CD14-positive monocyte (primary cell): ENCODE measurements at regions not wholly inside any gene's neighbourhood (a gene's known extent, or its start where the extent isn't known, plus 50 kb on each side); places are given as distances from the start of the nearest gene placed in this dataset.

Experiments used
- DNase-seq, 3 donors: peaks; one replicate each; pipeline ENCODE4 v3.0.0-alpha.2; 2011 to 2022
- H2AFZ ChIP-seq: 2 replicates; pipeline ENCODE4 v1.6.0; 2012; ENCODE audit warnings: mild to moderate bottlenecking, low read depth, low read length, inconsistent platforms; ENCODE audit not compliant: insufficient read depth, poor library complexity, severe bottlenecking
- H3K27ac ChIP-seq, 2 donors: 1 replicate in 1 of 2; 2 replicates in 1 of 2; pipeline ENCODE4 v1.5.1; 2012 to 2013; ENCODE audit warnings: low read length in 2 of 2, control low read depth in 1 of 2, inconsistent platforms in 1 of 2, low read depth in 1 of 2, mild to moderate bottlenecking in 1 of 2
- H3K27me3 ChIP-seq, 2 donors: one replicate each; pipeline versions ENCODE4 v1.6.0 to v1.6.1; 2011 to 2013; ENCODE audit warnings: low read length in 2 of 2; ENCODE audit not compliant: control insufficient read depth in 2 of 2, insufficient read depth in 2 of 2
- H3K36me3 ChIP-seq, 2 donors: replicated peaks in 1 of 2; 1 replicate in 1 of 2; 2 replicates in 1 of 2; pipeline versions ENCODE4 v1.5.1 to v1.6.1; 2012 to 2013; ENCODE audit warnings: low read length in 2 of 2, control low read depth in 1 of 2, inconsistent platforms in 1 of 2, mild to moderate bottlenecking in 1 of 2; ENCODE audit not compliant: insufficient read depth in 2 of 2, control insufficient read depth in 1 of 2
- H3K4me1 ChIP-seq, 2 donors: 1 replicate in 1 of 2; 2 replicates in 1 of 2; pipeline versions ENCODE4 v1.5.1 to v1.6.1; 2012 to 2013; ENCODE audit warnings: low read length in 2 of 2, control low read depth in 1 of 2, inconsistent platforms in 1 of 2, mild to moderate bottlenecking in 1 of 2, moderate library complexity in 1 of 2; ENCODE audit not compliant: insufficient read depth in 2 of 2, control insufficient read depth in 1 of 2
- H3K4me2 ChIP-seq: replicated peaks from 2 replicates; pipeline ENCODE3; 2012; ENCODE audit warnings: low read length, moderate library complexity, mild to moderate bottlenecking; ENCODE audit not compliant: poor library complexity, severe bottlenecking; ENCODE audit errors: extremely low read depth
- H3K4me3 ChIP-seq, 3 experiments: fragments of 200-600 bp in 1 of 3; sonication (generic) in 1 of 3; replicated peaks in 1 of 3; 1 replicate in 2 of 3; 2 replicates in 1 of 3; pipeline ENCODE4 v1.5.1; 2011 to 2013; ENCODE audit warnings: low read length in 3 of 3, mild to moderate bottlenecking in 3 of 3, control low read depth in 2 of 3, low read depth in 2 of 3, inconsistent platforms in 1 of 3, moderate library complexity in 1 of 3
- H3K79me2 ChIP-seq: 2 replicates; pipeline ENCODE4 v1.6.0; 2012; ENCODE audit warnings: mild to moderate bottlenecking, control low read depth, inconsistent platforms, low read length, moderate library complexity; ENCODE audit not compliant: insufficient read depth
- H3K9ac ChIP-seq: 2 replicates; pipeline ENCODE4 v1.6.0; 2017; ENCODE audit warnings: low read length, mild to moderate bottlenecking; ENCODE audit not compliant: insufficient read depth, poor library complexity, severe bottlenecking
- H3K9me3 ChIP-seq, 2 donors: replicated peaks in 1 of 2; 1 replicate in 1 of 2; 2 replicates in 1 of 2; pipeline versions ENCODE4 v1.5.1 to v1.6.1; 2012 to 2013; ENCODE audit warnings: low read length in 2 of 2, control low read depth in 1 of 2; ENCODE audit not compliant: control insufficient read depth in 1 of 2, insufficient read depth in 1 of 2
- H4K20me1 ChIP-seq: 2 replicates; pipeline ENCODE4 v1.6.0; 2012; ENCODE audit warnings: mild to moderate bottlenecking, low read length, control low read depth, moderate library complexity; ENCODE audit not compliant: insufficient read depth
- H3K27ac Mint-ChIP-seq, 7 donors: one replicate each; pipeline ENCODE4 v1.8.0; 2020; ENCODE audit warnings: mild to moderate bottlenecking in 7 of 7, mixed read lengths in 7 of 7, moderate library complexity in 6 of 7, inconsistent platforms in 2 of 7
- H3K27me3 Mint-ChIP-seq, 3 donors: one replicate each; pipeline ENCODE4 v1.8.0; 2021 to 2022; ENCODE audit warnings: low read depth in 3 of 3, mild to moderate bottlenecking in 3 of 3, mixed read lengths in 3 of 3, moderate library complexity in 3 of 3, inconsistent platforms in 1 of 3
- H3K36me3 Mint-ChIP-seq, 2 donors: one replicate each; pipeline ENCODE4 v1.8.0; 2020; ENCODE audit warnings: mixed read lengths in 2 of 2, inconsistent platforms in 1 of 2, mild to moderate bottlenecking in 1 of 2
- H3K4me1 Mint-ChIP-seq: one replicate; pipeline ENCODE4 v1.8.0; 2020; ENCODE audit warnings: mild to moderate bottlenecking, mixed read lengths
- H3K4me3 Mint-ChIP-seq, 2 donors: one replicate each; pipeline ENCODE4 v1.8.0; 2020; ENCODE audit warnings: mild to moderate bottlenecking in 2 of 2, mixed read lengths in 2 of 2, moderate library complexity in 1 of 2
- H3K9me3 Mint-ChIP-seq, 7 donors: one replicate each; pipeline ENCODE4 v1.8.0; 2020 to 2022; ENCODE audit warnings: mixed read lengths in 7 of 7, mild to moderate bottlenecking in 6 of 7, moderate library complexity in 6 of 7, inconsistent platforms in 2 of 7
- WGBS: methylation state at CpG from one replicate; pipeline ENCODE4 v1.1.5; 2013; ENCODE audit warnings: missing lambda C conversion rate; ENCODE audit not compliant: insufficient coverage; 5-methylcytosine and 5-hydroxymethylcytosine counted together
- intact Hi-C, 2 donors: fragments of 100-400 bp; cut with micrococcal nuclease; formaldehyde crosslinking; loops; one replicate each; pipeline versions ENCODE4 v1.15.0 to v1.15.1; 2023
- TF ChIP-seq, protein P1 (sequence below): fragments of 200-600 bp; IDR thresholded peaks from one replicate; pipeline ENCODE4 v1.8.0; 2022; ENCODE audit warnings: antibody characterized with exemption, mild to moderate bottlenecking

DNA sequence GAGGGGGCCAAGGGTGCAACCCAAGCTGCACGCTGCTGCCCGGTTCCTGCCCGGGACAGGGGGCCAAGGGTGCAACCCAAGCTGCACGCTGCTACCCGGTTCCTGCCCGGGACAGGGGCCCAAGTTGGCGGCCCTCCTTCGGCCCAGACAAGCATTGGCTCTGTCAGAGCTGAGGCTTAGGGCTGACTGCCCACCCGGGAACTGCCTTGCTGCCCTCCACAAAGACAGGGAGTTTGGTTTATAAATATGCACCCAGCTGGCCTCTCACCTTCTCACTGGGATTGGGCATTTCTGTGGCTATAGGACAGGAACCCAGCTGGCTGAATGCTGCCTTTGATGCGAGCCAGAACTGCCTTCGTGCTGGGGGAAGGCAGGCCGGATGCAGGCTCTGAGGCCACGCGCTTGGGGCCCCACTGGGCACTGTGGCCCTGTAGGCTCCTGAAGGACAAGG lies 105.7 kb downstream of the IRX5 start:
- WGBS, result 85% methylated on average over 14 of the region's 14 CpGs
- Histone ChIP-seq H2AFZ (no peak overlapping the region), H4K20me1 (no peaks in the 10 kb centered on the region), H3K27ac (no peak overlapping the region), H3K9me3 (no peaks in the 10 kb centered on the region), H3K79me2 (no peaks in the 10 kb centered on the region), H3K4me3 (no peak overlapping the region), H3K9ac (no peak overlapping the region), H3K4me1 (no peaks in the 10 kb centered on the region), H3K36me3 (no peaks in the 10 kb centered on the region), H3K4me2 (no peak overlapping the region), H3K27me3 (no peaks in the 10 kb centered on the region)
- intact Hi-C loops, result no loop called here
- H3K9me3 Mint-ChIP-seq, result peaks cover 0 to 2% (median 0%) of the 10 kb centered on the region in 7 donors
- H3K27me3 Mint-ChIP-seq, result peaks cover 0 to 9% (median 2%) of the 10 kb centered on the region in 3 donors
- H3K4me3 Mint-ChIP-seq, result no peak overlapping the region
- no peaks in the 10 kb centered on the region for H3K36me3 Mint-ChIP-seq
- no peak for DNase-seq
- H3K27ac Mint-ChIP-seq, result no peak overlapping the region
- TF ChIP-seq, protein P1, sequence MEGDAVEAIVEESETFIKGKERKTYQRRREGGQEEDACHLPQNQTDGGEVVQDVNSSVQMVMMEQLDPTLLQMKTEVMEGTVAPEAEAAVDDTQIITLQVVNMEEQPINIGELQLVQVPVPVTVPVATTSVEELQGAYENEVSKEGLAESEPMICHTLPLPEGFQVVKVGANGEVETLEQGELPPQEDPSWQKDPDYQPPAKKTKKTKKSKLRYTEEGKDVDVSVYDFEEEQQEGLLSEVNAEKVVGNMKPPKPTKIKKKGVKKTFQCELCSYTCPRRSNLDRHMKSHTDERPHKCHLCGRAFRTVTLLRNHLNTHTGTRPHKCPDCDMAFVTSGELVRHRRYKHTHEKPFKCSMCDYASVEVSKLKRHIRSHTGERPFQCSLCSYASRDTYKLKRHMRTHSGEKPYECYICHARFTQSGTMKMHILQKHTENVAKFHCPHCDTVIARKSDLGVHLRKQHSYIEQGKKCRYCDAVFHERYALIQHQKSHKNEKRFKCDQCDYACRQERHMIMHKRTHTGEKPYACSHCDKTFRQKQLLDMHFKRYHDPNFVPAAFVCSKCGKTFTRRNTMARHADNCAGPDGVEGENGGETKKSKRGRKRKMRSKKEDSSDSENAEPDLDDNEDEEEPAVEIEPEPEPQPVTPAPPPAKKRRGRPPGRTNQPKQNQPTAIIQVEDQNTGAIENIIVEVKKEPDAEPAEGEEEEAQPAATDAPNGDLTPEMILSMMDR, result no peak
- H3K4me1 Mint-ChIP-seq, result no peaks in the 10 kb centered on the region

- no peaks in the 10 kb centered on the region for H3K79me2 ChIP-seq
- no peaks in the 10 kb centered on the region for H4K20me1 ChIP-seq
- H3K4me2 ChIP-seq, result no peak overlapping the region
- H3K4me1 ChIP-seq, result no peaks in the 10 kb centered on the region
- no peak overlapping the region for H2AFZ ChIP-seq
- no peaks in the 10 kb centered on the region for H3K36me3 ChIP-seq
- Mint-ChIP-seq H3K27me3 (peaks cover 0 to 9% (median 2%) of the 10 kb centered on the region in 3 donors), H3K36me3 (no peaks in the 10 kb centered on the region), H3K9me3 (peaks cover 0 to 2% (median 0%) of the 10 kb centered on the region in 7 donors), H3K27ac (no peak overlapping the region), H3K4me3 (no peak overlapping the region), H3K4me1 (no peaks in the 10 kb centered on the region)
- H3K9ac ChIP-seq, result no peak overlapping the region
- H3K27me3 ChIP-seq, result no peaks in the 10 kb centered on the region
- no peak overlapping the region for H3K4me3 ChIP-seq
- DNase-seq, result no peak
- TF ChIP-seq, protein P1, result no peak
- H3K9me3 ChIP-seq, result no peaks in the 10 kb centered on the region
- 100% methylated on average over 1 of the region's 4 CpGs for WGBS
- no peak overlapping the region for H3K27ac ChIP-seq
- intact Hi-C loops, result no loop called here
Measured at GRCh38 chr16:55037046-55037445, 106.4 kb downstream of the IRX5 start.
